IMR-90 (cell line): ENCODE measurements at regions not wholly inside any gene's neighbourhood (a gene's known extent, or its start where the extent isn't known, plus 50 kb on each side); places are given as distances from the start of the nearest gene placed in this dataset.

Experiments
- CEBPB ChIP-seq: IDR thresholded peaks from 2 replicates; pipeline ENCODE4 v1.6.1; 2012; ENCODE audit warnings: low read depth, low read length, improper control_type of control experiment
- MAFK ChIP-seq: IDR thresholded peaks from 2 replicates; pipeline ENCODE4 v1.6.1; 2012; ENCODE audit warnings: low read depth, low read length, improper control_type of control experiment
- MAZ ChIP-seq: IDR thresholded peaks from 2 replicates; pipeline ENCODE4 v1.6.1; 2012; ENCODE audit warnings: low read depth, mild to moderate bottlenecking, low read length, improper control_type of control experiment, moderate library complexity, borderline replicate concordance
- POLR2A ChIP-seq: IDR thresholded peaks from 2 replicates; pipeline ENCODE4 v1.6.1; 2012; ENCODE audit warnings: mild to moderate bottlenecking, low read depth, low read length
- RAD21 ChIP-seq: IDR thresholded peaks from 2 replicates; pipeline ENCODE4 v1.6.1; 2012; ENCODE audit warnings: low read length, improper control_type of control experiment
- RCOR1 ChIP-seq: IDR thresholded peaks from 2 replicates; pipeline ENCODE4 v1.6.1; 2012; ENCODE audit warnings: mild to moderate bottlenecking, low read length, improper control_type of control experiment; ENCODE audit not compliant: insufficient replicate concordance
- RFX5 ChIP-seq: IDR thresholded peaks from 2 replicates; pipeline ENCODE4 v1.8.0; 2012; ENCODE audit warnings: low read depth, mild to moderate bottlenecking, low read length, moderate library complexity
- TF ChIP-seq, protein P1 (sequence below): conservative IDR thresholded peaks from 2 replicates; pipeline ENCODE4 v1.5.1; 2012; ENCODE audit warnings: mild to moderate bottlenecking, low read depth, low read length, improper control_type of control experiment

DNA sequence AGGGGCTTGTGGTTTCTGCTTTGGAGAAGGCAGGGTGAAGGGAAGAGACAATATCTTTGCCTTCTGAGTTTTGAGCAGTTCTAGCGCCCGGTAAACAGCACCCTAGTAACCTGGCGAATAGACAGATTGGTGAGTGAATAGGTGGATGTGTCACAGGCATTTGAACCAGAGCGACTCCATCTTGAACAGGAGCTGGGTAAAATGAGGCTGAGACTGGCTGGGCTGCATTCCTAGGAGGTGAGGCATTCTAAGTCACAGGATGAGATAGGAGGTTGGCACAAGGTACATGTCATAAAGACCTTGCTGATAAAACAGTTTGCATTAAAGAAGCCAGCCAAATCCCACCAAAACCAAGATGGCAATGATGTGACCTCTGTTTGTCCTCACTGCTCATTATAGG, 643.6 kb upstream of the TMEM132C start:
- no peak for TF ChIP-seq MAZ
- TF ChIP-seq, protein P1, sequence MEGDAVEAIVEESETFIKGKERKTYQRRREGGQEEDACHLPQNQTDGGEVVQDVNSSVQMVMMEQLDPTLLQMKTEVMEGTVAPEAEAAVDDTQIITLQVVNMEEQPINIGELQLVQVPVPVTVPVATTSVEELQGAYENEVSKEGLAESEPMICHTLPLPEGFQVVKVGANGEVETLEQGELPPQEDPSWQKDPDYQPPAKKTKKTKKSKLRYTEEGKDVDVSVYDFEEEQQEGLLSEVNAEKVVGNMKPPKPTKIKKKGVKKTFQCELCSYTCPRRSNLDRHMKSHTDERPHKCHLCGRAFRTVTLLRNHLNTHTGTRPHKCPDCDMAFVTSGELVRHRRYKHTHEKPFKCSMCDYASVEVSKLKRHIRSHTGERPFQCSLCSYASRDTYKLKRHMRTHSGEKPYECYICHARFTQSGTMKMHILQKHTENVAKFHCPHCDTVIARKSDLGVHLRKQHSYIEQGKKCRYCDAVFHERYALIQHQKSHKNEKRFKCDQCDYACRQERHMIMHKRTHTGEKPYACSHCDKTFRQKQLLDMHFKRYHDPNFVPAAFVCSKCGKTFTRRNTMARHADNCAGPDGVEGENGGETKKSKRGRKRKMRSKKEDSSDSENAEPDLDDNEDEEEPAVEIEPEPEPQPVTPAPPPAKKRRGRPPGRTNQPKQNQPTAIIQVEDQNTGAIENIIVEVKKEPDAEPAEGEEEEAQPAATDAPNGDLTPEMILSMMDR: no peak
- no peak for TF ChIP-seq CEBPB
- TF ChIP-seq RCOR1: no peak
- TF ChIP-seq POLR2A: no peak
- TF ChIP-seq RFX5: no peak
- no peak for TF ChIP-seq RAD21
- TF ChIP-seq MAFK: no peak
